ENCODE measurements at regions not wholly inside any gene's neighbourhood (a gene's known extent, or its start where the extent isn't known, plus 50 kb on each side); places are given as distances from the start of the nearest gene placed in this dataset.

DNA sequence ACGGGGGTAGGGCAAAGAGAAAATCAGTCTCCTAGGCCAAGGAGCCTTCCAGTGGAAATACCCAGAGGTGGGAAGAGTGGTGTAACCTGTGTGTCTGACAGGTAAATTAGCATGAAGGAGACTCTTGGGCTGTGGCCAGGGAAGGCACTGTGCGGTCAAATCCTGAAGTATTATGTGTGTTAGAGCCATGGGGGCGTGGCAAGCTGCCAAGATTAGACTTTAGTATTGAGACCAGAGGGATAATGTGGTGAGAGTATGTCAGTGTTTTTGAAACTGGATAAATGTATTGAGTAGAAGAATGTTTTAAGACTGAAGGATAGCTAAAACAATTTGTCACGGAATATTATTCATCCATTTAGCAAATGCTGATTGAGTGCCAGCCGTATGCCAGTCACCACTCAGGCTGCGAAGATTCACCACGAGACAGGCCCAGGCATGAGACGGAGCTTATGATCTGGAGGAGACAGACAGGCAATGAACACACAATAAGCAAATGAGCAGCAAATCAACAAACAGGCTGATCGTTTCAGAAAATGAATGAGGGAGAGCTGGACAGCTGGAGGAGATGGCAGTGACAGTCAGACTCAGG, 445.9 kb downstream of the MCTP2 start:
- TF ChIP-seq, protein P1, sequence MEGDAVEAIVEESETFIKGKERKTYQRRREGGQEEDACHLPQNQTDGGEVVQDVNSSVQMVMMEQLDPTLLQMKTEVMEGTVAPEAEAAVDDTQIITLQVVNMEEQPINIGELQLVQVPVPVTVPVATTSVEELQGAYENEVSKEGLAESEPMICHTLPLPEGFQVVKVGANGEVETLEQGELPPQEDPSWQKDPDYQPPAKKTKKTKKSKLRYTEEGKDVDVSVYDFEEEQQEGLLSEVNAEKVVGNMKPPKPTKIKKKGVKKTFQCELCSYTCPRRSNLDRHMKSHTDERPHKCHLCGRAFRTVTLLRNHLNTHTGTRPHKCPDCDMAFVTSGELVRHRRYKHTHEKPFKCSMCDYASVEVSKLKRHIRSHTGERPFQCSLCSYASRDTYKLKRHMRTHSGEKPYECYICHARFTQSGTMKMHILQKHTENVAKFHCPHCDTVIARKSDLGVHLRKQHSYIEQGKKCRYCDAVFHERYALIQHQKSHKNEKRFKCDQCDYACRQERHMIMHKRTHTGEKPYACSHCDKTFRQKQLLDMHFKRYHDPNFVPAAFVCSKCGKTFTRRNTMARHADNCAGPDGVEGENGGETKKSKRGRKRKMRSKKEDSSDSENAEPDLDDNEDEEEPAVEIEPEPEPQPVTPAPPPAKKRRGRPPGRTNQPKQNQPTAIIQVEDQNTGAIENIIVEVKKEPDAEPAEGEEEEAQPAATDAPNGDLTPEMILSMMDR (conservative IDR thresholded peaks at IDR 0.05; ENCODE audit: low read depth, low read length): no peak
- TF ChIP-seq EZH2 (IDR thresholded peaks at IDR 0.05; ENCODE audit: borderline replicate concordance, low read depth, low read length, poor library complexity, severe bottlenecking): no peak
